ENCODE measurements at regions not wholly inside any gene's neighbourhood (a gene's known extent, or its start where the extent isn't known, plus 50 kb on each side); places are given as distances from the start of the nearest gene placed in this dataset.

DNA sequence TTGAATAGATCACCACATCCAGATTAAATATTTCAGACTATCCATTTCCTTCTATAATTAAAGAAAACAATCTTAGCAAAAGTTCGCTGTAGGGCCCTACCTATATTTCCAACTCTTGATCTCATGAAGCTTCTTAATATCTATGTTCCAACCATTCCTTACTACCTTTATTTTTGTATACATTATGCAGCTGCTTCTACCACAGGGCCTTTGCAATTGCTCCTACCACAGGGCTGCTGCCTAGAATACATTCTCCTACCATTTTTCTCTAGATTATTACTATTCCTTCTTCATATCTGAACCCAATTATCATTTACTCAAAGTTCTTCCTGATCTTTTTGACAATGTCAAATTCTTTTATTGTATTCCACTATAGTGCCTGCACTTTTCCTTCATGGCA lies 516.6 kb downstream of the RFPL4B start:
- no peak for TF ChIP-seq ZFX (IDR thresholded peaks at IDR 0.05)
- TF ChIP-seq, protein P1, sequence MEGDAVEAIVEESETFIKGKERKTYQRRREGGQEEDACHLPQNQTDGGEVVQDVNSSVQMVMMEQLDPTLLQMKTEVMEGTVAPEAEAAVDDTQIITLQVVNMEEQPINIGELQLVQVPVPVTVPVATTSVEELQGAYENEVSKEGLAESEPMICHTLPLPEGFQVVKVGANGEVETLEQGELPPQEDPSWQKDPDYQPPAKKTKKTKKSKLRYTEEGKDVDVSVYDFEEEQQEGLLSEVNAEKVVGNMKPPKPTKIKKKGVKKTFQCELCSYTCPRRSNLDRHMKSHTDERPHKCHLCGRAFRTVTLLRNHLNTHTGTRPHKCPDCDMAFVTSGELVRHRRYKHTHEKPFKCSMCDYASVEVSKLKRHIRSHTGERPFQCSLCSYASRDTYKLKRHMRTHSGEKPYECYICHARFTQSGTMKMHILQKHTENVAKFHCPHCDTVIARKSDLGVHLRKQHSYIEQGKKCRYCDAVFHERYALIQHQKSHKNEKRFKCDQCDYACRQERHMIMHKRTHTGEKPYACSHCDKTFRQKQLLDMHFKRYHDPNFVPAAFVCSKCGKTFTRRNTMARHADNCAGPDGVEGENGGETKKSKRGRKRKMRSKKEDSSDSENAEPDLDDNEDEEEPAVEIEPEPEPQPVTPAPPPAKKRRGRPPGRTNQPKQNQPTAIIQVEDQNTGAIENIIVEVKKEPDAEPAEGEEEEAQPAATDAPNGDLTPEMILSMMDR (conservative IDR thresholded peaks at IDR 0.05) = no peak
- H3K27ac ChIP-seq = no peak overlapping the region

DNA sequence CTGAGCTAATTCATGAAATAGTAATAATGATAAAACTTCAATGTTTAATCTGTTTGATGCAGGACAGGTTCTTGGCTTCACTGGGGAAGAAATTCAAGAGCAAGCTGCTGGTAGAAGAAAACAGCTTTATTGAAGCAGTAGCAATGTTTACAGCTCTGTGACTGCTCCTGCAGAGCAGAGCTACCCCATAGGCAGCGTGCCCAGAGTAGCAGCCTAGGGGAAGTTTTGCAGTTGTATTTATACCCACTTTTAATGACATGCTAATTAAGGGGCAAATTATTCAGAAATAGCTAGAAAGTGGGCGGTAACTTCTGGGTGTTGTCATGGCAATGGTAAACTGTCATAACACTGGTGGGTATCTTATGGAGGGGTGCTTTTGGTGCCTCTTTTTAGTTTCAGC lies 518.0 kb downstream of the RFPL4B start:
- no peak for TF ChIP-seq ZFX (IDR thresholded peaks at IDR 0.05)
- TF ChIP-seq, protein P1 (conservative IDR thresholded peaks at IDR 0.05) = no peak
- H3K27ac ChIP-seq = no peak overlapping the region

DNA sequence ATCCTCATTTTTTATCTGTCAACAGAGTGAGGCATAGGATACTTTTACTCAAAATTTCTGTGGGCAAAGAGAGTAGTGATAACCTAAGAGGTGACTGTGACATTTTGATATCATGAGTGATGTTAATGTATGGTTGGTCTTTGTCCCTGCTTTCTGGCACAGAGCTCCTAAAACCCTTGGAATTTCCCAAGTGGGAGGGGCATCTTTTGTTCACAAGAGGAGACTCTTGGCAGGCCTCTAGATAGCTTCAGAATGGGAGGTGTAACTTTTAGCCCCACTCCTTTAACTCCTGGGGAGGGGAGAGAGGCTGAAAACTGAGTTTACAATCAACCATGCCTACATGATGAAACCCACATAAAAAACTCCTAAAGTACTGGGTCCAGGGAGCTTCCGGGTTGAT lies 527.8 kb downstream of the RFPL4B start:
- H3K27ac ChIP-seq = no peak overlapping the region
- no peak for TF ChIP-seq ZFX (IDR thresholded peaks at IDR 0.05)
- TF ChIP-seq, protein P1 (conservative IDR thresholded peaks at IDR 0.05) = no peak

DNA sequence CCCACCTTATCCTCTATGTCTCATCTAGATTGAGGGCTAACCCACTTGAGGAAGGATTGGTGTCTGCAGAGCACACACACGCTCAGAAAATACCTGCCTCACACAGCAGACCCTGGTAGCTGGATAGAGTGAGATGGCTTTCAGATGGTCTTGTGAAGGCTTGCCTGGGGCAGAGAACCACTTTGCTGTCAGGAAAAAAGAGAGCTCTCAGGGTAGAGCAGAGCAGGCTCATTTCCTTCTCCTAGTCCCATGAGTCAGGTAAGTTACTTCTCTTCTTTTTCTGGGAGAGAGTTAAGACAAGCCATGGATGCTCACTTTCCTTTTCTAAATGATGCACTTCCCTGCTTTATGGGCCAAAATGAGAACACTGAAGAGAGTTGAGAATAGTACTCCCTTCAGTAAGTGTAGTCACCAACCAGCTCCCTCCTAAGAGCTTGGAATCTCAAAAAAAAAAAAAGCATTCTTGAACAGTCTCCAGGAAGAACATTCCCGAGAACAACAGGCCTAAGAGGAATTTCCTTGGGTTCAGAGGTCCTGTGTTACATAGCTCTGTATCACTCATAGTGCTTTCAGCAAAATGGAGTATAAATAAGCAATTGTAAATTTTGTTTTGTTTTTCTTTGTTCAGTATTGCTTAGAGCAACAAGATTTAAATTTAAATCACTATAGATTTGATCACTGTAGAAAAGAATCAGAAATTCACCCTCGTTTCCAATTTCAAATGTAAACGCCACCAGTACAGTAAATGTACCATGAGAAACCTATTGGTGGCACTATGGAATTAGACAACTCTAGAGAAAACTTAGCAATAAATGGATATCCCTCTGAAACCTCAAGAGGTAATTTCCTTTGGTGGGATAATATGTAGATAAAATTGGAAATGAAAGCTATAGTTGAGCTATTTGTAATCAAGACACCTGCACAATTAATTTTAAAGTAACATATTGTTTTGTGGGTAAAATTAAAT lies 530.3 kb downstream of the RFPL4B start:
- TF ChIP-seq, protein P1 (conservative IDR thresholded peaks at IDR 0.05) = peak; percentile 32
- no peak for TF ChIP-seq ZFX (IDR thresholded peaks at IDR 0.05)
- no peak overlapping the region for H3K27ac ChIP-seq

DNA sequence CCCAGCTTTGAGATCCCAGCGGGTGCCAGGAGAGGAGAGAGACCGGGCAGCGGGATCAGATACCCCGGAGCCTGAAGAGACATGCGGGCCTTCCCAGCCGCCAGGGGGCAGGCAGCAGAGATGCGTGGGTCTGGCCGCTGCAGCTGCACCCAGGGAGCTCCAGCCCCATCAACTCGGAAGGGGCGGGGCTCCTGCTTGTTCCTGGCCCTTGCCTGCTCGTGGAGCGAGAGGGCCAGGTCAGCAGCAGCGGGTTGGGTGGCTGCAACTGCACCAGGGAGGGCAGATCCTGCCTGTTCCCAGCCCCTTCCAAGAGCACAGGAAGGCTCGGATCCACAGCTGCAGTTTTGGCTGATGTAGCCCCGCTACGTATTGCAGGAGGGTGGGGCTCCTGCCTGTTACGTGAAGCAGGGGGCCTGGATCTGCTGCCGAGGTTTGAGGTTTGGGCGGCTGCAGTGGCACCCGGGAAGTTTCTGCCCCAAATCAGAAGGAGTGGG lies 532.8 kb downstream of the RFPL4B start:
- peak overlapping the region; percentile 22; the same call in 1 of the 2 replicates for H3K27ac ChIP-seq
- TF ChIP-seq ZFX (IDR thresholded peaks at IDR 0.05) = no peak
- TF ChIP-seq, protein P1 (conservative IDR thresholded peaks at IDR 0.05) = peak; percentile 75

DNA sequence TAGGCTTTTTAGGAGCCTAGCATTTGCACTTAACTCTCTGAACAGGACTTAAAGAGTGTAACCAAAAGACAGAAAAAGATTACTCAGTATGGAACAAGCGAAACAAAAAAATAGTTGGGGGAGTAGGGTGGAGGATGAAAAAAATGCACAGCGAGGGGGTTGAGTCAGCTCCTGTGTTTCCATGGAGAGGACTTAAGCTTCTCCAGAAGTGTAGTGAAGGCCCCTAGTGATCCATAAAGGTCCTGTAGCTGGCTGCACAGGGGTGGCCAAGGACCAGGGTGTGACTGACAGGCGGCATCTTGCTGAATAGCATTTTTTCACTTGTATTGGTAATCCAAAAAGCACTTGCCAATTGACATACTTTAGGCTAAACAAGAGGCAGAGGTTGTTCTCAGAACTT lies 533.9 kb downstream of the RFPL4B start:
- TF ChIP-seq ZFX (IDR thresholded peaks at IDR 0.05) = no peak
- TF ChIP-seq, protein P1 (conservative IDR thresholded peaks at IDR 0.05) = no peak
- H3K27ac ChIP-seq = no peak overlapping the region

Measured in C4-2B (cell line).